ENCODE measurements at regions not wholly inside any gene's neighbourhood (a gene's known extent, or its start where the extent isn't known, plus 50 kb on each side); places are given as distances from the start of the nearest gene placed in this dataset.

- TF ChIP-seq CTCF (IDR thresholded peaks at IDR 0.05) (no peak), EZH2 (IDR thresholded peaks at IDR 0.05) (no peak)
Measured at GRCh38 chr4:185868983-185869382, 57.0 kb upstream of the SORBS2 start.

All from neural progenitor cell (in vitro differentiated cells).